GM12878 (cell line): ENCODE measurements at regions not wholly inside any gene's neighbourhood (a gene's known extent, or its start where the extent isn't known, plus 50 kb on each side); places are given as distances from the start of the nearest gene placed in this dataset.

Source experiments
- ATF3 ChIP-seq: IDR thresholded peaks from 2 replicates; pipeline ENCODE4 v1.6.1; 2011; ENCODE audit warnings: low read depth, mild to moderate bottlenecking, low read length, moderate library complexity, borderline replicate concordance; ENCODE audit errors: extremely low read depth
- BACH1 ChIP-seq: fragments of 450-650 bp; IDR thresholded peaks from 2 replicates; pipeline ENCODE4 v1.6.1; 2017; ENCODE audit warnings: mild to moderate bottlenecking, borderline replicate concordance
- CTCF ChIP-seq, 3 experiments: IDR thresholded peaks in 2 of 3; conservative IDR thresholded peaks in 1 of 3; 2 replicates each; pipeline ENCODE4 v1.5.1; 2011; ENCODE audit warnings: low read depth in 3 of 3, low read length in 3 of 3, mild to moderate bottlenecking in 3 of 3, control low read depth in 2 of 3, moderate library complexity in 2 of 3, inconsistent platforms in 1 of 3, mixed read lengths in 1 of 3; ENCODE audit not compliant: control insufficient read depth in 2 of 3, insufficient read depth in 1 of 3; ENCODE audit errors: extremely low read depth in 1 of 3
- EGR1 ChIP-seq, 2 experiments: IDR thresholded peaks; 1 replicate in 1 of 2; 2 replicates in 1 of 2; pipeline ENCODE4 v1.6.1; 2011 to 2012; ENCODE audit warnings: low read depth in 2 of 2, low read length in 2 of 2, borderline replicate concordance in 1 of 2, mild to moderate bottlenecking in 1 of 2, moderate library complexity in 1 of 2
- EZH2 ChIP-seq: IDR thresholded peaks from 2 replicates; pipeline ENCODE4 v1.6.1; 2012; ENCODE audit warnings: low read depth, mild to moderate bottlenecking, control low read depth, inconsistent platforms, low read length, borderline replicate concordance; ENCODE audit not compliant: control insufficient read depth
- GATAD2B ChIP-seq: fragments of 450-650 bp; conservative IDR thresholded peaks from 2 replicates; pipeline ENCODE4 v1.6.1; 2017; ENCODE audit warnings: low read depth, mild to moderate bottlenecking, moderate library complexity
- MAX ChIP-seq: IDR thresholded peaks from 2 replicates; pipeline ENCODE4 v1.6.1; 2012; ENCODE audit warnings: low read depth, low read length, improper control_type of control experiment
- POLR2A ChIP-seq: IDR thresholded peaks from 2 replicates; pipeline ENCODE4 v1.6.1; 2011; ENCODE audit warnings: low read depth, mild to moderate bottlenecking, low read length
- SPI1 ChIP-seq: IDR thresholded peaks from 2 replicates; pipeline ENCODE4 v1.6.1; 2011; ENCODE audit warnings: low read depth, mild to moderate bottlenecking, low read length, moderate library complexity, borderline replicate concordance; ENCODE audit not compliant: insufficient read depth
- TAF1 ChIP-seq: IDR thresholded peaks from 2 replicates; pipeline ENCODE4 v1.6.1; 2011; ENCODE audit warnings: mild to moderate bottlenecking, low read depth, low read length, borderline replicate concordance
- ZNF24 ChIP-seq: fragments of 450-650 bp; IDR thresholded peaks from 2 replicates; pipeline ENCODE4 v1.6.1; 2017; ENCODE audit warnings: antibody characterized with exemption, mild to moderate bottlenecking
- ZSCAN29 ChIP-seq: fragments of 450-650 bp; IDR thresholded peaks from 2 replicates; pipeline ENCODE4 v1.6.1; 2017; ENCODE audit warnings: mild to moderate bottlenecking, moderate library complexity

GRCh38 chr13:73674570-73674969 is 459.6 kb downstream of the KLF12 start:
- no peak for TF ChIP-seq CTCF (IDR thresholded peaks at IDR 0.05 in 2 of 3, conservative IDR thresholded peaks at IDR 0.05 in 1 of 3; ENCODE audit: control insufficient read depth in 2 of 3, extremely low read depth in 1 of 3, insufficient read depth in 1 of 3, low read depth in 3 of 3, low read length in 3 of 3)
- TF ChIP-seq ZNF24, result no peak
- no peak for TF ChIP-seq EZH2
- no peak for TF ChIP-seq TAF1
- TF ChIP-seq ZSCAN29, result no peak
- TF ChIP-seq BACH1, result no peak
- no peak for TF ChIP-seq ATF3
- no peak for TF ChIP-seq POLR2A
- TF ChIP-seq GATAD2B, result no peak
- TF ChIP-seq SPI1, result no peak
- no peak for TF ChIP-seq EGR1 (IDR thresholded peaks at IDR 0.05; ENCODE audit: borderline replicate concordance in 1 of 2, low read depth in 2 of 2, low read length in 2 of 2)
- TF ChIP-seq MAX, result no peak
